NT2/D1 (cell line): ENCODE measurements at regions not wholly inside any gene's neighbourhood (a gene's known extent, or its start where the extent isn't known, plus 50 kb on each side); places are given as distances from the start of the nearest gene placed in this dataset.

Experiments
- SUZ12 ChIP-seq: IDR thresholded peaks from 2 replicates; pipeline ENCODE4 v1.6.1; 2011; ENCODE audit not compliant: insufficient read length, insufficient read depth; ENCODE audit errors: extremely low read depth
- YY1 ChIP-seq: IDR thresholded peaks from 2 replicates; pipeline ENCODE4 v1.6.1; 2011; ENCODE audit not compliant: insufficient read length, insufficient read depth
- ZNF274 ChIP-seq: IDR thresholded peaks from 2 replicates; pipeline ENCODE4 v1.6.1; 2011; ENCODE audit warnings: mild to moderate bottlenecking, low read depth, low read length

- TF ChIP-seq ZNF274 = no peak
- no peak for TF ChIP-seq YY1
- TF ChIP-seq SUZ12 = no peak
These were observed 137.5 kb upstream of the PLEKHM1 start for GRCh38 chr17:45628019-45628418.
